Head of caudate nucleus (tissue), 42 donors: ENCODE measurements at regions not wholly inside any gene's neighbourhood (a gene's known extent, or its start where the extent isn't known, plus 50 kb on each side); places are given as distances from the start of the nearest gene placed in this dataset.

Experiments used
- DNase-seq, 42 donors: peaks; one replicate each; pipeline versions ENCODE4 v3.0.0 to v3.0.0-alpha.2; 2020 to 2021; ENCODE audit warnings: mixed read lengths in 7 of 42
- intact Hi-C: fragments of 100-400 bp; cut with DNase I; formaldehyde crosslinking; loops from one replicate; pipeline ENCODE4 v1.15.0; 2022

- intact Hi-C loops: no loop called here
- DNase-seq: peak in 2 of 42 donors; percentile 4 to 6
These were observed 216.9 kb upstream of the RAB6C start for GRCh38 chr2:129762386-129763189.

- DNase-seq: peak in 1 of 42 donors; percentile 6
These were observed 216.1 kb upstream of the RAB6C start for GRCh38 chr2:129763190-129763846.

GRCh38 chr2:129763966-129764365, 215.5 kb upstream of the RAB6C start:
- intact Hi-C loops: no loop called here
- DNase-seq: peak in 1 of 42 donors; percentile 12

More at GRCh38 chr2:129763190-129763846, 216.1 kb upstream of the RAB6C start:
- intact Hi-C loops: no loop called here

GRCh38 chr2:129764376-129765325, 214.8 kb upstream of the RAB6C start:
- intact Hi-C loops: no loop called here
- peak in 1 of 42 donors; percentile 17 for DNase-seq

GRCh38 chr2:129765326-129765677, 214.2 kb upstream of the RAB6C start:
- DNase-seq: peak in 1 of 42 donors; percentile 7
- intact Hi-C loops: no loop called here

- DNase-seq: peak in 2 of 42 donors; percentile 14 to 32
- intact Hi-C loops: no loop called here
These were observed 213.7 kb upstream of the RAB6C start for GRCh38 chr2:129765678-129766351.

GRCh38 chr2:129766374-129766993, 213.0 kb upstream of the RAB6C start:
- peak in 2 of 42 donors; percentile 12 to 32 for DNase-seq
- intact Hi-C loops: no loop called here

GRCh38 chr2:129767346-129768035, 212.0 kb upstream of the RAB6C start:
- peak in 2 of 42 donors; percentile 9 to 32 for DNase-seq
- intact Hi-C loops: no loop called here

- DNase-seq: no peak
These were observed 211.5 kb upstream of the RAB6C start for GRCh38 chr2:129768036-129768386.

GRCh38 chr2:129768485-129769184, 210.8 kb upstream of the RAB6C start:
- intact Hi-C loops: no loop called here
- peak in 2 of 42 donors; percentile 10 to 34 for DNase-seq

More at GRCh38 chr2:129768036-129768386, 211.5 kb upstream of the RAB6C start:
- intact Hi-C loops: no loop called here

- peak in 1 of 42 donors; percentile 30 for DNase-seq
- intact Hi-C loops: no loop called here
These were observed 210.1 kb upstream of the RAB6C start for GRCh38 chr2:129769185-129769991.

GRCh38 chr2:129771418-129772189, 207.9 kb upstream of the RAB6C start:
- intact Hi-C loops: no loop called here
- peak in 3 of 42 donors; percentile 3 to 11 (median 4) for DNase-seq

GRCh38 chr2:129772190-129772579, 207.3 kb upstream of the RAB6C start:
- intact Hi-C loops: no loop called here
- DNase-seq: no peak

GRCh38 chr2:129775952-129776653, 203.4 kb upstream of the RAB6C start:
- intact Hi-C loops: no loop called here
- peak in 3 of 42 donors; percentile 3 to 16 (median 10) for DNase-seq

GRCh38 chr2:129777146-129777545, 202.3 kb upstream of the RAB6C start:
- peak in 2 of 42 donors; percentile 1 to 8 for DNase-seq
- intact Hi-C loops: no loop called here
